ENCODE measurements at regions not wholly inside any gene's neighbourhood (a gene's known extent, or its start where the extent isn't known, plus 50 kb on each side); places are given as distances from the start of the nearest gene placed in this dataset.

DNA sequence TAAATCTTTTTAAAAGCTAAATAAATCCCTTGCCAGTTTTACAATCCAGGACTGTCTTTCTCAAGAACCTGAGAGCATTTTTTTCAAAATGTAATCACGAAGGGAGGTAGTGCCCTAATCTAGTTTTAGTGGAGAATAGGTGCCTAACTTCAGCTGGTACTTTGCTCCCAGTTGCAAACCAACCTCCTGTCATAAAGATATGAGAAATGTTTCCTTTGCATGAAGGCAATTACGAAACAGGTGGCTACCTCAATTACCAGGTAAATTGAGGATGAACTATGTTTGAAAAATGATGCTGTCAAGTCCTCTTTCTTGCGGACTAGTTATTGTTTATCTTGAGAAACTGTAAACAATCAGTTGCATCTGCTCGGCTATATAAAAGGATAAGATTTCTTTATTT is 437.9 kb downstream of the DAD1 start:
- no peak overlapping the region for H3K4me2 ChIP-seq
- intact Hi-C loops (cut with micrococcal nuclease; ENCODE audit: unreplicated experiment), result no loop called here
- H3K27me3 ChIP-seq (ENCODE audit: insufficient read depth, low read depth), result no peaks in the 10 kb centered on the region
- H3K27ac ChIP-seq, result no peak overlapping the region
- H3K9me3 ChIP-seq (ENCODE audit: insufficient read depth, low read depth), result no peaks in the 10 kb centered on the region
- no peaks in the 10 kb centered on the region for H3K79me2 ChIP-seq (ENCODE audit: low read depth)
- H3K4me3 ChIP-seq, result no peak overlapping the region
- no peaks in the 10 kb centered on the region for H4K20me1 ChIP-seq (ENCODE audit: insufficient read depth)
- no peak overlapping the region for H2AFZ ChIP-seq
- H3K36me3 ChIP-seq (ENCODE audit: low read depth), result no peaks in the 10 kb centered on the region
- DNase-seq, result no peak
- TF ChIP-seq, protein P1, sequence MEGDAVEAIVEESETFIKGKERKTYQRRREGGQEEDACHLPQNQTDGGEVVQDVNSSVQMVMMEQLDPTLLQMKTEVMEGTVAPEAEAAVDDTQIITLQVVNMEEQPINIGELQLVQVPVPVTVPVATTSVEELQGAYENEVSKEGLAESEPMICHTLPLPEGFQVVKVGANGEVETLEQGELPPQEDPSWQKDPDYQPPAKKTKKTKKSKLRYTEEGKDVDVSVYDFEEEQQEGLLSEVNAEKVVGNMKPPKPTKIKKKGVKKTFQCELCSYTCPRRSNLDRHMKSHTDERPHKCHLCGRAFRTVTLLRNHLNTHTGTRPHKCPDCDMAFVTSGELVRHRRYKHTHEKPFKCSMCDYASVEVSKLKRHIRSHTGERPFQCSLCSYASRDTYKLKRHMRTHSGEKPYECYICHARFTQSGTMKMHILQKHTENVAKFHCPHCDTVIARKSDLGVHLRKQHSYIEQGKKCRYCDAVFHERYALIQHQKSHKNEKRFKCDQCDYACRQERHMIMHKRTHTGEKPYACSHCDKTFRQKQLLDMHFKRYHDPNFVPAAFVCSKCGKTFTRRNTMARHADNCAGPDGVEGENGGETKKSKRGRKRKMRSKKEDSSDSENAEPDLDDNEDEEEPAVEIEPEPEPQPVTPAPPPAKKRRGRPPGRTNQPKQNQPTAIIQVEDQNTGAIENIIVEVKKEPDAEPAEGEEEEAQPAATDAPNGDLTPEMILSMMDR (conservative IDR thresholded peaks at IDR 0.05), result no peak
- BruUV-seq (replicated peaks), result no TSS peak
- H3K9me2 ChIP-seq (ENCODE audit: insufficient read depth), result no peaks in the 10 kb centered on the region
- POLR2A ChIA-PET (ENCODE audit: unreplicated experiment), result no interaction called here
- CTCF ChIA-PET, result no interaction called here
- no peaks in the 10 kb centered on the region for H3F3A ChIP-seq (ENCODE audit: insufficient read depth, low read depth)
- H3K4me1 ChIP-seq (replicated peaks; ENCODE audit: insufficient read depth), result peaks cover 12% of the 10 kb centered on the region; the same call in 1 of the 2 replicates

DNA sequence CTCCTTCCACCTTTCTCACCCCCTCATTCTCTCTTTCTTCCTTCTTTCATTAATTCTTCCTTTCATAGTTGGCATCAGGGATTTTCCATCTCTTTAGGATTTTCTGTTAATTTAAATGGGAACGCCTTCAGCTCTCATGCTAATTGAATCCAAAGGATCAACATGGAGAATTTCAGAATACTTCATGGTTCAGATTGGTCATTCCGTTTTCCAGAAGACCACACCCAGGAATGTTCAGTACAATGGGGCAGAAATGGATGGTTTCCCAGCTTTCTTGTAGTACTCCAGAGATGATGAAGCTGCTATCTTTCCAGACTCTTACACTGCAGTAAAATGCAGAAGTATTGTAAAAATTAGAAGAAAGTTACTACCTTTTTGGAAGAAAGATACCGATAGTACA is 440.0 kb downstream of the DAD1 start:
- Histone ChIP-seq H3K9me3 (ENCODE audit: insufficient read depth, low read depth) (no peaks in the 10 kb centered on the region), H3K36me3 (ENCODE audit: low read depth) (no peaks in the 10 kb centered on the region), H3K79me2 (ENCODE audit: low read depth) (no peaks in the 10 kb centered on the region), H3K4me3 (no peak overlapping the region), H3K4me2 (no peak overlapping the region), H2AFZ (no peak overlapping the region), H3K9me2 (ENCODE audit: insufficient read depth) (no peaks in the 10 kb centered on the region), H3K27me3 (ENCODE audit: insufficient read depth, low read depth) (no peaks in the 10 kb centered on the region), H3F3A (ENCODE audit: insufficient read depth, low read depth) (no peaks in the 10 kb centered on the region), H3K27ac (no peak overlapping the region), H3K4me1 (replicated peaks; ENCODE audit: insufficient read depth) (no peaks in the 10 kb centered on the region), H4K20me1 (ENCODE audit: insufficient read depth) (no peaks in the 10 kb centered on the region)
- DNase-seq, result no peak
- intact Hi-C loops (cut with micrococcal nuclease; ENCODE audit: unreplicated experiment), result no loop called here
- no peak for TF ChIP-seq EZH2 (IDR thresholded peaks at IDR 0.05; ENCODE audit: low read depth)
- TF ChIP-seq, protein P1 (conservative IDR thresholded peaks at IDR 0.05), result no peak
- ChIA-PET POLR2A (ENCODE audit: unreplicated experiment) (no interaction called here), CTCF (no interaction called here)
- BruUV-seq (replicated peaks), result no TSS peak

DNA sequence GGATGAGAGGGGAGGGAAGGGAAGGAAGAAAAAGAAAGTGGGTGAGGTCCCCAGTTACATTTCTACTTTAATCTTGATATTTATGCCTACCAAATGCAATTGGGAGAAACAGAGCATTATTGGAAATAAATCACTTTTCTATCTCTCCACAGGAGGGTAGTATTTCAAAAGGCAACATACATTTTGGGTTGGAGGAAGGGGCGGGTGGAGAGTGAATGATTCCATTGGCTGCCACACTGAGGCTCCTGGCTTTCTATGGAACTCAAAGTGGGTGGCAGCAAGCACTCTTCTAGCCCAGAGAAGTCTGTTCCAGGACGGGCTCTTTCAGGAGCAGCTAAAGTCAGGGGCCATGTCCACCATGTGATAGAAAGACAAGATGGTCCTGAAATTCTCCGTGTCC is 441.3 kb downstream of the DAD1 start:
- CTCF ChIA-PET, result no interaction called here
- Histone ChIP-seq H3K36me3 (ENCODE audit: low read depth) (no peaks in the 10 kb centered on the region), H3K27ac (no peak overlapping the region), H3K4me1 (replicated peaks; ENCODE audit: insufficient read depth) (no peaks in the 10 kb centered on the region), H3K9me3 (ENCODE audit: insufficient read depth, low read depth) (no peaks in the 10 kb centered on the region), H3K79me2 (ENCODE audit: low read depth) (no peaks in the 10 kb centered on the region), H4K20me1 (ENCODE audit: insufficient read depth) (no peaks in the 10 kb centered on the region), H3K4me3 (no peak overlapping the region), H3K27me3 (ENCODE audit: insufficient read depth, low read depth) (no peaks in the 10 kb centered on the region), H3K4me2 (no peak overlapping the region), H3F3A (ENCODE audit: insufficient read depth, low read depth) (no peaks in the 10 kb centered on the region), H3K9me2 (ENCODE audit: insufficient read depth) (no peaks in the 10 kb centered on the region), H2AFZ (no peak overlapping the region)
- DNase-seq, result no peak
- intact Hi-C loops (cut with micrococcal nuclease; ENCODE audit: unreplicated experiment), result no loop called here
- POLR2A ChIA-PET (ENCODE audit: unreplicated experiment), result no interaction called here
- TF ChIP-seq EZH2 (IDR thresholded peaks at IDR 0.05; ENCODE audit: low read depth), result no peak
- TF ChIP-seq, protein P1 (conservative IDR thresholded peaks at IDR 0.05), result 0 out of 2 replicates have a peak, but pooled peaks have one; percentile 19
- BruUV-seq (replicated peaks), result no TSS peak

All from PC-9 (cell line).